Muscle of back (tissue), 3 donors: ENCODE measurements at regions not wholly inside any gene's neighbourhood (a gene's known extent, or its start where the extent isn't known, plus 50 kb on each side); places are given as distances from the start of the nearest gene placed in this dataset.

ENCODE experiments used
- DNase-seq, 3 donors: peaks; one replicate each; pipeline versions ENCODE4 v3.0.0 to v3.0.0-alpha.2; 2013

GRCh38 chr1:80799457-80799856, 1001.3 kb upstream of the ADGRL2 start:
- DNase-seq = no peak

- DNase-seq = no peak
These were observed 1021.5 kb upstream of the ADGRL2 start for GRCh38 chr1:80779275-80779674.

- no peak for DNase-seq
These were observed 1022.5 kb upstream of the ADGRL2 start for GRCh38 chr1:80778094-80778840.

- DNase-seq = no peak
These were observed 1024.5 kb upstream of the ADGRL2 start for GRCh38 chr1:80776266-80776665.

GRCh38 chr1:80769208-80769750, 1031.5 kb upstream of the ADGRL2 start:
- DNase-seq = no peak

- DNase-seq = no peak
These were observed 1033.0 kb upstream of the ADGRL2 start for GRCh38 chr1:80767711-80768110.

- no peak for DNase-seq
These were observed 1041.4 kb upstream of the ADGRL2 start for GRCh38 chr1:80759354-80759753.

- no peak for DNase-seq
These were observed 1044.8 kb upstream of the ADGRL2 start for GRCh38 chr1:80755944-80756343.

GRCh38 chr1:80751204-80751603, 1049.5 kb upstream of the ADGRL2 start:
- no peak for DNase-seq

- DNase-seq = peak in 2 of 3 donors; percentile 3 to 7
These were observed 1069.4 kb upstream of the ADGRL2 start for GRCh38 chr1:80731241-80731894.

GRCh38 chr1:80722611-80723010, 1078.1 kb upstream of the ADGRL2 start:
- no peak for DNase-seq

- DNase-seq = no peak
These were observed 1094.2 kb upstream of the ADGRL2 start for GRCh38 chr1:80706526-80706925.

- no peak for DNase-seq
These were observed 1122.3 kb upstream of the ADGRL2 start for GRCh38 chr1:80678438-80678837.

GRCh38 chr1:80675454-80675853, 1125.3 kb upstream of the ADGRL2 start:
- DNase-seq = no peak

- DNase-seq = peak in 1 of 3 donors; percentile 7
These were observed 1126.7 kb upstream of the ADGRL2 start for GRCh38 chr1:80673935-80674597.

- DNase-seq = no peak
These were observed 1132.4 kb upstream of the ADGRL2 start for GRCh38 chr1:80668372-80668771.

- DNase-seq = no peak
These were observed 1134.7 kb upstream of the ADGRL2 start for GRCh38 chr1:80666073-80666472.

- DNase-seq = peak in 2 of 3 donors; percentile 20 to 40
These were observed 1141.6 kb upstream of the ADGRL2 start for GRCh38 chr1:80659161-80659560.

GRCh38 chr1:80657707-80658106, 1143.0 kb upstream of the ADGRL2 start:
- no peak for DNase-seq

GRCh38 chr1:80657044-80657643, 1143.6 kb upstream of the ADGRL2 start:
- no peak for DNase-seq

- DNase-seq = no peak
These were observed 1144.1 kb upstream of the ADGRL2 start for GRCh38 chr1:80656641-80657040.

GRCh38 chr1:80656014-80656636, 1144.6 kb upstream of the ADGRL2 start:
- DNase-seq = no peak
